ENCODE measurements at regions not wholly inside any gene's neighbourhood (a gene's known extent, or its start where the extent isn't known, plus 50 kb on each side); places are given as distances from the start of the nearest gene placed in this dataset.

- Histone ChIP-seq H3K36me3 (no peaks in the 10 kb centered on the region), H3K4me1 (no peaks in the 10 kb centered on the region), H3K27ac (no peak overlapping the region), H3K4me3 (no peak overlapping the region), H3K27me3 (peaks cover 0 to 97% (median 88%) of the 10 kb centered on the region in 7 donors), H3K9me3 (no peaks in the 10 kb centered on the region)
- WGBS, 2 donors = 55 to 57% methylated on average over 4 of the region's 4 CpGs
- intact Hi-C loops (cut with DNase I) = loop anchor here in 3 of 10 donors (5.0 to 10.0 kb wide), 2 partner anchors 357 to 359 kb away; no protein-coding TSS in a partner anchor
- ATAC-seq (no peak), DNase-seq (no peak)
- no peak for TF ChIP-seq CTCF (IDR thresholded peaks at IDR 0.05)
Observed at GRCh38 chr5:87785554-87786335, 373.0 kb upstream of the CCNH start.

- WGBS, 2 donors = 61 to 81% methylated on average over 4 of the region's 4 CpGs
Observed at GRCh38 chr5:87784879-87785495, 372.3 kb upstream of the CCNH start.

GRCh38 chr5:87784311-87784710 is 371.6 kb upstream of the CCNH start:
- ATAC-seq (no peak), DNase-seq (no peak)
- H3K4me3 ChIP-seq = no peak overlapping the region
- WGBS, 2 donors = 80 to 84% methylated on average over 1 of the region's 1 CpG
- no peaks in the 10 kb centered on the region for H3K36me3 ChIP-seq
- no peaks in the 10 kb centered on the region for H3K4me1 ChIP-seq
- no peaks in the 10 kb centered on the region for H3K9me3 ChIP-seq
- intact Hi-C loops (cut with DNase I) = loop anchor here in 5 of 10 donors (5.0 to 10.0 kb wide), 5 partner anchors 358 to 908 kb away; no protein-coding TSS in a partner anchor
- TF ChIP-seq CTCF (IDR thresholded peaks at IDR 0.05) = no peak
- H3K27me3 ChIP-seq = peaks cover 0 to 96% (median 86%) of the 10 kb centered on the region in 7 donors
- H3K27ac ChIP-seq = no peak overlapping the region

More at GRCh38 chr5:87784879-87785495, 372.3 kb upstream of the CCNH start:
- DNase-seq (no peak), ATAC-seq (no peak)
- no peak overlapping the region for H3K27ac ChIP-seq
- peaks cover 0 to 97% (median 87%) of the 10 kb centered on the region in 7 donors for H3K27me3 ChIP-seq
- intact Hi-C loops (cut with DNase I) = loop anchor here in 6 of 10 donors (5.0 to 10.0 kb wide), 5 partner anchors 357 to 907 kb away; no protein-coding TSS in a partner anchor
- H3K9me3 ChIP-seq = no peaks in the 10 kb centered on the region
- no peaks in the 10 kb centered on the region for H3K4me1 ChIP-seq
- no peak overlapping the region for H3K4me3 ChIP-seq
- no peaks in the 10 kb centered on the region for H3K36me3 ChIP-seq
- TF ChIP-seq CTCF (IDR thresholded peaks at IDR 0.05) = no peak

- H3K27ac ChIP-seq = no peak overlapping the region
- no peaks in the 10 kb centered on the region for H3K4me1 ChIP-seq
- no peaks in the 10 kb centered on the region for H3K9me3 ChIP-seq
- DNase-seq = no peak
- peaks cover 0 to 96% (median 85%) of the 10 kb centered on the region in 7 donors for H3K27me3 ChIP-seq
- no peak overlapping the region for H3K4me3 ChIP-seq
- H3K36me3 ChIP-seq = no peaks in the 10 kb centered on the region
- no peak for TF ChIP-seq CTCF (IDR thresholded peaks at IDR 0.05)
- intact Hi-C loops (cut with DNase I) = loop anchor here in 5 of 10 donors (5.0 to 10.0 kb wide), 5 partner anchors 359 to 909 kb away; no protein-coding TSS in a partner anchor
- ATAC-seq = no peak
- WGBS, 2 donors = 71 to 76% methylated on average over 3 of the region's 3 CpGs
Observed at GRCh38 chr5:87782916-87783315, 370.2 kb upstream of the CCNH start.

Measured in heart right ventricle (tissue), 16 donors.